Stomach (tissue), 8 donors: ENCODE measurements at regions not wholly inside any gene's neighbourhood (a gene's known extent, or its start where the extent isn't known, plus 50 kb on each side); places are given as distances from the start of the nearest gene placed in this dataset.

ENCODE experiments used
- DNase-seq, 2 donors: peaks; one replicate each; pipeline versions ENCODE4 v3.0.0 to v3.0.0-alpha.2; 2013 to 2019
- H3K27ac ChIP-seq, 5 donors: fragments of 200-600 bp in 4 of 5; sonication (generic) in 4 of 5; one replicate each; pipeline ENCODE4 v1.5.1; 2013 to 2019; ENCODE audit warnings: mild to moderate bottlenecking in 1 of 5, moderate library complexity in 1 of 5
- H3K27me3 ChIP-seq, 3 donors: fragments of 200-600 bp; sonication (generic); one replicate each; pipeline ENCODE4 v1.5.1; 2017 to 2019; ENCODE audit warnings: mixed run types in 1 of 3
- H3K36me3 ChIP-seq, 4 donors: fragments of 200-600 bp; sonication (generic); 1 replicate in 3 of 4; 2 replicates in 1 of 4; pipeline ENCODE4 v1.5.1; 2016 to 2019
- H3K4me1 ChIP-seq, 4 donors: fragments of 200-600 bp; sonication (generic); one replicate each; pipeline ENCODE4 v1.5.1; 2016 to 2019
- H3K4me3 ChIP-seq, 4 donors: fragments of 200-600 bp; sonication (generic) in 3 of 4; one replicate each; pipeline ENCODE4 v1.5.1; 2016 to 2019; ENCODE audit warnings: mild to moderate bottlenecking in 1 of 4
- H3K9me3 ChIP-seq, 4 donors: fragments of 200-600 bp; sonication (generic); one replicate each; pipeline ENCODE4 v1.5.1; 2016 to 2019
- CTCF ChIP-seq, 7 experiments: fragments of 450-650 bp in 4 of 7; fragments of 200-600 bp in 3 of 7; sonication (generic) in 3 of 7; IDR thresholded peaks; one replicate each; pipeline ENCODE4 v1.5.1; 2016 to 2019; ENCODE audit warnings: antibody characterized with exemption in 7 of 7, control low read depth in 2 of 7, mild to moderate bottlenecking in 1 of 7
- EP300 ChIP-seq: sonication (generic); formaldehyde crosslinking; IDR thresholded peaks from one replicate; pipeline ENCODE4 v1.6.1; 2017; ENCODE audit warnings: antibody characterized with exemption
- POLR2A ChIP-seq, 4 donors: fragments of 450-650 bp; IDR thresholded peaks; one replicate each; pipeline ENCODE4 v1.6.1; 2016; ENCODE audit warnings: antibody characterized with exemption in 4 of 4, control low read depth in 2 of 4, mild to moderate bottlenecking in 1 of 4, moderate library complexity in 1 of 4
- POLR2AphosphoS5 ChIP-seq, 3 donors: sonication (generic); formaldehyde crosslinking; IDR thresholded peaks; one replicate each; pipeline ENCODE4 v1.6.1; 2016; ENCODE audit warnings: antibody characterized with exemption in 3 of 3
- WGBS, 5 donors: extraction: QIAGEN DNeasy Blood & Tissue Kit in 3 of 5; methylation state at CpG; one replicate each; pipeline versions ENCODE4 v1.1.5 to v1.1.7; 2013 to 2018; 5-methylcytosine and 5-hydroxymethylcytosine counted together
- intact Hi-C: fragments of 100-400 bp; cut with DNase I; formaldehyde crosslinking; loops from one replicate; pipeline ENCODE4 v1.15.1; 2023; ENCODE audit warnings: low total_unique reads
- donor health status: healthy with polysubstance abuse.
- donor health status: Bipolar disorder and iron deficiency.
- donor health status: healthy.

DNA sequence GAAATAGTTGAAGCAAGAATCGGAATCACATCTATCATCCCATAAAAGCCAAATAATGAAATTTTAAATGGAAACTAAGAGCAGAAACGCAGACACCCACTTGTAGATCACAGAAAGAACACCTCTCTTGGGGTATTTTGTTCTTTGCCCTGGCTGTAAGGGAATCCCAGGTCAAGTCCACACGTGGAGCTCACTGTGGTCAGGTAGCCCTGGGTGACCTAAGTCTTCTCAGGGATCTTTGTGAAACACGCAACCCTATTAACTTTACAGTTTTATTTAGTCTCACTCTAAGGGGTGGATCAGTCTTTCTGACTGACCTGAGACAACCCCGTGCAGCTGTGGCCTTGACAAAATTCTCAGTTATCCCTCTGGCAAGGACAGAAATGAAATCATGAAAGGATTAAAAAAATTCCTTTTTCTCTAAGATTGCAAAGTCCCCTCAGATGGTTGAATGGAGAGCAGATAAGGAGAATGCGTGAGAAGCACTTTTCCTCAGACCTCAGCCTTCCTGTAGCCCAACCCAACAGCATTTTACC is 111.6 kb downstream of the NREP start:
- no peaks in the 10 kb centered on the region for H3K36me3 ChIP-seq
- peaks cover 0 to under 1% (median under 1%) of the 10 kb centered on the region in 4 donors for H3K9me3 ChIP-seq
- peaks cover 0 to 19% (median 13%) of the 10 kb centered on the region in 4 donors for H3K4me1 ChIP-seq
- DNase-seq, result no peak
- WGBS, 5 donors, result 76 to 84% (median 77%) methylated on average over 6 of the region's 6 CpGs
- H3K27me3 ChIP-seq, result no peaks in the 10 kb centered on the region
- no peak overlapping the region for H3K4me3 ChIP-seq
- intact Hi-C loops, result no loop called here
- no peak for TF ChIP-seq CTCF (IDR thresholded peaks at IDR 0.05)
- no peak for TF ChIP-seq POLR2AphosphoS5 (IDR thresholded peaks at IDR 0.05)
- no peak for TF ChIP-seq EP300
- TF ChIP-seq POLR2A (IDR thresholded peaks at IDR 0.05), result no peak
- H3K27ac ChIP-seq, result no peak overlapping the region

- Histone ChIP-seq H3K4me3 (no peak overlapping the region), H3K4me1 (peaks cover 0 to 19% (median 13%) of the 10 kb centered on the region in 4 donors), H3K9me3 (peaks cover 7 to 19% (median 14%) of the 10 kb centered on the region in 4 donors), H3K27ac (no peak overlapping the region), H3K36me3 (no peaks in the 10 kb centered on the region), H3K27me3 (no peaks in the 10 kb centered on the region)
- intact Hi-C loops, result no loop called here
- 22 to 38% (median 32%) methylated on average over 2 of the region's 2 CpGs for WGBS, 5 donors
- peak in 1 of 2 donors; percentile 30 for DNase-seq
- TF ChIP-seq CTCF (IDR thresholded peaks at IDR 0.05) (no peak), EP300 (no peak), POLR2A (IDR thresholded peaks at IDR 0.05) (no peak), POLR2AphosphoS5 (IDR thresholded peaks at IDR 0.05) (no peak)
These were observed 113.5 kb downstream of the NREP start for GRCh38 chr5:111643499-111643898.

DNA sequence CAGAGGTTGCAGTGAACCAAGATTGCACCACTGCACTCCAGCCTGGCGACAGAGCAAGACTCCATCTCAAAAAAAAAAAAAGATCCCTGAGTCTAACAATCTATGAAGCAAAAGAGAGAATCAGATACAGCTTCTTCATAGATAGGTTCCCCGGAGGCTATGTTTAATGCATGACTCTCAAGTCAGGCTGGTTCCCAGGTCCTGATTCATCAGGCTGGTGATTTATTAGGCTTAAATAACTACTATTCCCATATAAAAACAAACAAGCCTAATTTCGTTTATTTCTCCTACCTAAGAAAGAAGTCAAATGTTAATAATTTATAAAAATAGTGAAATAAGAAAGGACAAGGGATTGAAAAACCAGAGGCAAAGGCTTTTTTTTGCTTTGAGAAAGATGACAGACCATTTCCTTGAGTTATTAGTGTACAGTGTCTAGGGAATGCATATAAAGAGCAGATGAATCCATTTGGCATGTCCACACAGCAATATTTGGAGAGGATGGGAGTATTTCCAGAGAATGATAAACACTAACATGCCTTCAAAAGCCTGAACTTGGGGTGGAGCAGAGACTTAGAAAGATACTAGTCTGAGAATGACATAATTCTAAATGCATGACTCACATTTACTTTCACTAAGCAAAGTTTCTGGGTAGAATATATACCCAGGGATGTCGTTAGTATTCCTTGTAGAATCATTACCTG is 115.3 kb downstream of the NREP start:
- Histone ChIP-seq H3K4me3 (no peak overlapping the region), H3K4me1 (peaks cover 0 to 19% (median 13%) of the 10 kb centered on the region in 4 donors), H3K27ac (no peak overlapping the region), H3K9me3 (peaks cover 7 to 26% (median 18%) of the 10 kb centered on the region in 4 donors), H3K36me3 (no peaks in the 10 kb centered on the region), H3K27me3 (no peaks in the 10 kb centered on the region)
- TF ChIP-seq EP300 (no peak), POLR2A (IDR thresholded peaks at IDR 0.05) (no peak)
- 51 to 62% (median 57%) methylated on average over 4 of the region's 4 CpGs for WGBS, 5 donors
- peak in 1 of 2 donors; percentile 79 for DNase-seq
- intact Hi-C loops, result no loop called here

DNA sequence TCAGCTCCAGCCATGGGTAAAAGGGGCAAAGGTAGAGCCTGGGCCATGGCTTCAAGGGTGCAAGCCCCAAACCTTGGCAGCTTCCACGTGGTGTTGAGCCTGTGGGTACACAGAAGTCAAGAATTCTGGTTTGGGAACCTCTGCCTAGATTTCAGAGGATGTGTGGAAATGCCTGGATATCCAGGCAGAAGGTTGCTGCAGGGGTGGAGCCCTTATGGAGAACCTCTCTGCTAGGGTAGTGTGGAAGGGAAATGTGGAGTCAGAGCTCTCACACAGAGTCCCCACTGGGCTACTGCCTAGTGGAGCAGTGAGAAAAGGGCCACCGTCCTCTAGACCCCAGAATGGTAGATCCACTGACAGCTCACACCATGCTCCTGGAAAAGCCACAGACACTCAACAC is 117.1 kb downstream of the NREP start:
- peaks cover 7 to 26% (median 18%) of the 10 kb centered on the region in 4 donors for H3K9me3 ChIP-seq
- DNase-seq, result no peak
- H3K4me3 ChIP-seq, result no peak overlapping the region
- TF ChIP-seq POLR2A (IDR thresholded peaks at IDR 0.05) (no peak), CTCF (IDR thresholded peaks at IDR 0.05) (no peak), POLR2AphosphoS5 (IDR thresholded peaks at IDR 0.05) (no peak), EP300 (no peak)
- intact Hi-C loops, result no loop called here
- H3K27me3 ChIP-seq, result no peaks in the 10 kb centered on the region
- H3K27ac ChIP-seq, result no peak overlapping the region
- no peaks in the 10 kb centered on the region for H3K36me3 ChIP-seq
- WGBS, 5 donors, result 57 to 80% (median 64%) methylated on average over 2 of the region's 2 CpGs
- peaks cover 10 to 32% (median 20%) of the 10 kb centered on the region in 4 donors for H3K4me1 ChIP-seq

DNA sequence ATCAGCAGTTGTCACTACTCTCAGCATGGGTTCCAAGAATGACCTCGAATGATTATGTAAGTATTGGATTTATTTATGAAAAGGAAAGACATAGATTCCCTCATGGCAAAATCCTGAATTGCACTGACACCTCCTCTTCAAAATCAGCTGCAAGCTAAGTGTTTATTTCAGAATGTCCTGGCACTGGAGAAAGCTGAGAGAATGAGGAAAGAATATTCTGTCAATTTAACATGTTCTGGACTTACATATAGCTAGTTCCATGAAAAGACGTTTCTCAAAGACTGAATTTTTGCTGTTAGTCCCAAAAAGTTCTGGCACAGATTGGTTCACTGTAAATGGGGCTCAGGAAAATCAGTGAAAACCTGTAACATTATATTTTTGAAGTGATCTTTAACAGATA is 120.3 kb downstream of the NREP start:
- Histone ChIP-seq H3K36me3 (no peaks in the 10 kb centered on the region), H3K4me3 (no peak overlapping the region), H3K9me3 (peaks cover 7 to 26% (median 18%) of the 10 kb centered on the region in 4 donors), H3K27me3 (no peaks in the 10 kb centered on the region), H3K4me1 (peaks cover 2 to 14% (median 12%) of the 10 kb centered on the region in 4 donors), H3K27ac (no peak overlapping the region)
- DNase-seq, result no peak
- WGBS, 5 donors, result 70 to 83% (median 75%) methylated on average over 2 of the region's 2 CpGs
- intact Hi-C loops, result no loop called here
- TF ChIP-seq CTCF (IDR thresholded peaks at IDR 0.05) (no peak), POLR2AphosphoS5 (IDR thresholded peaks at IDR 0.05) (no peak), POLR2A (IDR thresholded peaks at IDR 0.05) (no peak), EP300 (no peak)
